Esophagus muscularis mucosa (tissue), 4 donors: ENCODE measurements at regions not wholly inside any gene's neighbourhood (a gene's known extent, or its start where the extent isn't known, plus 50 kb on each side); places are given as distances from the start of the nearest gene placed in this dataset.

Source experiments
- CTCF ChIP-seq, 3 experiments: fragments of 200-600 bp in 2 of 3; fragments of 450-650 bp in 1 of 3; sonication (generic) in 2 of 3; IDR thresholded peaks; one replicate each; pipeline ENCODE4 v1.5.1; 2017 to 2019; ENCODE audit warnings: antibody characterized with exemption in 3 of 3, mild to moderate bottlenecking in 2 of 3, moderate library complexity in 1 of 3
- EP300 ChIP-seq: sonication (generic); formaldehyde crosslinking; IDR thresholded peaks from one replicate; pipeline ENCODE4 v1.6.1; 2017; ENCODE audit warnings: antibody characterized with exemption
- POLR2A ChIP-seq: fragments of 450-650 bp; IDR thresholded peaks from one replicate; pipeline ENCODE4 v1.6.1; 2017; ENCODE audit warnings: antibody characterized with exemption, moderate library complexity, mild to moderate bottlenecking, low read depth
- POLR2AphosphoS5 ChIP-seq, 2 donors: sonication (generic); formaldehyde crosslinking; IDR thresholded peaks; one replicate each; pipeline ENCODE4 v1.6.1; 2017; ENCODE audit warnings: antibody characterized with exemption in 2 of 2

- TF ChIP-seq CTCF (IDR thresholded peaks at IDR 0.05) (no peak), POLR2A (no peak), POLR2AphosphoS5 (IDR thresholded peaks at IDR 0.05) (no peak), EP300 (no peak)
Measured at GRCh38 chr16:63481060-63481459, 1444.8 kb upstream of the CDH8 start.
